Stimulated activated CD8-positive, alpha-beta memory T cell treated with anti-CD3 and anti-CD28 coated beads, Interleukin-4, amount 100 ng/mL, for 48 hours (primary cell): ENCODE measurements at regions not wholly inside any gene's neighbourhood (a gene's known extent, or its start where the extent isn't known, plus 50 kb on each side); places are given as distances from the start of the nearest gene placed in this dataset.
"Not testable (repeated sequence)": the region's sequence is repeated elsewhere in the genome, so short reads cannot be mapped to it uniquely, and the experiment has no call there.

Source experiments
- DNase-seq: peaks from one replicate; pipeline ENCODE4 v3.0.0-alpha.2; 2020

DNA sequence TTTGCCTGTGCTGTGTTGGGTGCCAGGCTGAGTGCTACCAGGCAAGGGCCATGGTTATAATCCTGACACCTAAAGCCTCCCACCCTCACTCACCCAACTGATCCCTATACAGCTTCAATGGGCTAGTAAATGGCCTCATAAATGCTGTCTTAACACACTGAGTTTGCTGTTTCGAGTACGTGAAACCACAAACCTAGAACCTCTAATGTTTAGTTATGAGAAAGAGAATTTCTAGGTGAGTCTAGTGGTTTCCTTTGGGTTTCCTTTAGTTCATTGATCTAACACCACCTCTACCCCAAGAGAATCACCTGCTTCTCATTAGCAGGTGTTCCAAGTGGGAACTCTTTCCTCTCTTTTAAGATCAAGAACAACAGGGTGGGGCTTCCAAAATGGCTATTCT is 172.0 kb downstream of the MC4R start:
- no peak for DNase-seq

DNA sequence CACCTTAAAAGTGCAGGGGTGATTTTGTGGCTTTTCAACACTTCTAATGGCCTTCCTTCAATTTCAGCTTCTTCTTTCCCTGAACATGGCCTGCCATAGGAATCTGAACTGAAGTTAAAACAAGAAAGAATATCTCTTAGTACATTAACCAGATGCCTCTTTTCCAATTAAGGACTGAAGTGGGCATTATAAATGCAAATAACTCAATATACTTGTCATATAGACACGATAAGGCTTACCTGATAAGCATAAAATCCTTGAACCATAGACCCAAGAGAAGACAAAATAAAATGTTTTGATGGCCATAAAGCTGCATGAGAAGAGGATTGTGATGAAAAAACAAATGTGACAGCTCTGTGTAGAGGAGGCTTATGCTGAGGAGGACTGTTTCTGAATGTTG is 173.1 kb downstream of the MC4R start:
- DNase-seq, result no peak

GRCh38 chr18:60197671-60198462 is 174.7 kb downstream of the MC4R start:
- no peak for DNase-seq

GRCh38 chr18:60196836-60197606 is 175.6 kb downstream of the MC4R start:
- no peak for DNase-seq

DNA sequence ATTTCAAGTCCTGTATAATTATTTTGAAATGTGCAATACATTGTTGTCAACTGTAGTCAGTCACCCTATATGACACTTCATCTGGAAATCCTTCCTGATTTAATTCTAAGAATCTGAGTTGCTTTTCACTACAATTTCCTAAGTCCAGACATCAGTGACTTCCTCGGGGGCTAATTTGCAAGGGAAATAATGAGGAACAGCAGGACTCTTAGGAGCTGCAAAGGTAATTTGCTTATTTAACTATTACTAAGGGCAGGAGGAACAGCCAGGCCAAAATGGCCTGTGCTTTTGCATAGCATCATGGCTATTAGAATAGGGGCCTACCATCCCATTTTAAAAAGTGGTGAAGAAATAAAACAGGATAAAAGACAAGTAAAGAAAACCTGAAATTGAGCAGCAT is 178.8 kb downstream of the MC4R start:
- DNase-seq, result no peak

- no peak for DNase-seq
These were observed 180.6 kb downstream of the MC4R start for GRCh38 chr18:60191926-60192325.

DNA sequence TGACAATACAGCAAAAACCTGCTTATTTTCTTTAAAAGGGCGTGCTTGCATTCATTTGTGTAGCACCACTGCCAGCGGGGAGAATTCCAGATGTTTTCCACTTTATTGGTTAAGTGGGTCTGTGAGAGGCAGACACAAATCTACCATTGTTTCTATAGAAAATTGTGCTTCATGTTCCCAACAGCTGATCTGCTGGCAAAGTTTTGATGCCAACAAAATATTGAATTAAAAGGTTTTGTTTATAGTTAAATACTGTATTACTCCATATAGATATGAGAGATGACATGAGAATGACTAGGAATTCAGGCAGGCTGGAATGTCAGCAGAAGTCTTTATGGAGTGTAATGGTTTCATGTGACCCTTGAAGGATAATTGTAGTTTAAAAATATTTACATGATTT is 182.7 kb downstream of the MC4R start:
- DNase-seq, result no peak

- no peak for DNase-seq
These were observed 183.6 kb downstream of the MC4R start for GRCh38 chr18:60188958-60189357.

DNA sequence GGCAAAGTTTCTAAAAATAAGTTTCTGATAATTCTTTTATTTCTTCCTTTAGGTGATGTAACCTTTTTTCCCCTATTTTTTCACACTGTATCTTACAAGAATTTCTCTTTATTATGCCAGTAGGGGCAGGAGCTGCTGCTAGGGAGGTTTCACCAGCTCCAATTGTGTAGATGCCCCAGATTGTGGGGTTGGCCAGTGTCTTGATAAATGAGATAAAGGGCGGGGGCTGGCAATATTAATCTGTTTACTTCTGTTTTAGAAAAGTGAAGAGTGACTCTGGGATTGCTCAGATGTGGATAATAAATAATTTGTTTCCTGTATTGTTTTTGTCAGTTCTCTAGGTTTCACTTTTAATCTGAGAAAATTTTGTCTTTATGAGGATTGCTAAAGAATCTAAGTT is 190.4 kb downstream of the MC4R start:
- DNase-seq, result no peak

DNA sequence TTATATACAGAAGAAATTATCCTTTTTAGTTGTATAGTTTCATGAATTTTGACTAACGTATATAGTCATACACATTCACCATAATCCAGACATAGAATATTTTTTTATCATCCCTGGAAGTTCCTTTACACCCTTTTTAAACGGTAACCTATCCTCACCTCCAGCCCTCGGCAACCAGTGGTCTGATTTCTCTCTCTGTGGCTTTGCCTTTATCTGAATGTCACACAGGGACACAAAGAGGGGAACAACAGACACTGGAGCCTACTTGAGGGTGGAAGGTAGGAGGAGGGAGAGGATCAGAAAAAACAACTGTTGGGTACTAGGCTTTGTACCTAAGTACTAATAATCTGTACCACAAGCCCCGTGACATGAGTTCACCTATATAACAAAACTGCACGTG is 191.9 kb downstream of the MC4R start:
- DNase-seq, result no peak

GRCh38 chr18:60178224-60178623 is 194.4 kb downstream of the MC4R start:
- DNase-seq, result not testable (repeated sequence)

GRCh38 chr18:60176259-60176658 is 196.3 kb downstream of the MC4R start:
- no peak for DNase-seq

- DNase-seq, result no peak
These were observed 197.7 kb downstream of the MC4R start for GRCh38 chr18:60174832-60175231.

- DNase-seq, result no peak
These were observed 200.5 kb downstream of the MC4R start for GRCh38 chr18:60172030-60172429.

GRCh38 chr18:60163622-60164021 is 209.0 kb downstream of the MC4R start:
- DNase-seq, result no peak

- DNase-seq, result no peak
These were observed 210.2 kb downstream of the MC4R start for GRCh38 chr18:60162388-60162787.

GRCh38 chr18:60157810-60158209 is 214.8 kb downstream of the MC4R start:
- DNase-seq, result no peak

DNA sequence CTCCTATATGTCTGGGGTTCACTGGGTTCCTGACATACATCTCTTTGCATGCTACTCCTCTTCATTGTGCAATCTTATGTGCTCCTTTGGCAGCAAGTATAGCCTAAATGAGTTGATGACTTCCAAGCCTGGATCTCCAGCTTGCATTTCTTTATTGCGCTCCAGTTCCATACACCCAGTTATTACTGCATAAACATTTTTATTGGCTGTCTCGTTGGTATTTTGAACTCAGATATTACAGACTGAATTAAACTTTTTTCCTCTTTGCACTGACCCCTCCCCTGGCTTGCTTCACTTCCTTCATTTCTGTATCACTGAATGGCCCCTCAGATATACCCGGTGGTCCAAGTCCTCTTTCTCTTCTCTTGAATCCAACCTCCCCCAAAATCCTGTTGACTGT is 219.2 kb downstream of the MC4R start:
- DNase-seq, result no peak

DNA sequence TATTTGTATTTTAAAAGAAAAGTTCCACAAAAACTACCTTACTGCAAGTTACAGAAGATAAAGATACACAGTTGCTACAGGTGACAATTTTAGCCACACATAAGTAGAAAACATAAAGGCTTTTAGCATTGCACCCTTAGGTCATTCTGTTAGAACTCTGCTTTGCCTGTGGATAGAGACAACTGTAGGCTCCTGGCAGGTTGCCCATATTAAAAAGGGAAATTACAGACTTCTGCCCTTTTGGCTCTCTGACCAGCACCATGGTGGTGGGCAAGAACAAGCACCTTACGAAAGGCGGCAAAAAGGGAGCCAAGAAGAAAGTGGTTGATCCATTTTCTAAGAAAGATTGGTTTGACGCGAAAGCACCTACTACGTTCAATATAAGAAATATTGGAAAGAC is 223.3 kb downstream of the MC4R start:
- DNase-seq, result no peak

GRCh38 chr18:60147323-60147722 is 225.3 kb downstream of the MC4R start:
- no peak for DNase-seq

DNA sequence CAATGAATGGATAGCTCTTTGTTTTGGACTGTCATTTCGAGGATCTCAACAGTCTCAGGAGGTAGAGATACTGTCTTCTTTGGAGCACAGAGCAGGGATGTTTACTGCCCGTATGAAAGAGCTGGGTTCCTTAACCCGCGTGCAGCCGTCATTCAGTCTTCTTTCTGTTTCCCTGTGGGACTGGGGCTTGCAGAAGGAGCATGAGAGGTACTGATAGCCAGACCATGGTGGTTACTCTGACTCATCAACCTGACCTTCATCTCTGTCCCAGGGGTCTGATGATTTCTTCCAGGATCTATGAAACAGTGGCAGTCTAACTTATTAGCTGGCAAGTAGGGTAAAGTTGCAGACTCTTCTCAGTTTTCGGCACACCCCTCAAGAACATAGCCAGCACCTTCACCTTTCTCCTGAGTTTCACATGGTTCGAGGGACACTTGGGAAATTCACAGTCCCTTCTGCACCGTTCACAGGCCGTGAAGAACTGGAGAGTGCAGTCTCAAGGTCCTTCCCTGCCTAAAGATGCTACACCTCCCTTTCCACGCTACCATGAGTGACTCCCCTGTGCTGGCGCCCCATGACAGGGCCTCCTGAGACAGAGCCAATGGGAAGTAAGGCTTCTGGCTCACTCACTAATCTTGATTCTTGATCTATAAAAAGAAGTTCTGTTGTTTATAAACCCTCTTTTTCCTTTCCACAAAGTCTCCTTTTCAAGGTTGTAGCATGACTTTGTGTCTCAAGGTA is 226.2 kb downstream of the MC4R start:
- no peak for DNase-seq

DNA sequence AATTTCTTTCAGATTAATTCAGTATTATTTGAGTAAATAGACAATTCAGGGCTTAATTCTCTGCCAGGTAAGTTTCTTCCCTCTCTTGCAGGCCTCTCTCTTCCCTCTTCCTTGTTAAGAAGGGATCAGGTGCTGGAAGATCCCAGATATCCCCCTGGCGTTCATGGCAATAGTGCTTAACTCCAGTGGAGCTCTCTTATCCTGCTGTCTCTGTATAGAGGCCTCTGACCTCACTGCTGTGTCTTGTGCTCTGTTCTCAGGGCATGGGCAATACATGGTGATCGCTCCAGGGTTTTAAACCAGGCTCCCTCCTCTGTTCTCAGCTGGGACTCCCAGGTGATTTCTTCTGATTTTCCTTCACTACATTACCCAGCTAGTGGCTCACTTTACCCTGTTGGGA is 226.8 kb downstream of the MC4R start:
- no peak for DNase-seq

GRCh38 chr18:60134806-60135205 is 235.0 kb downstream of the PMAIP1 start:
- no peak for DNase-seq

DNA sequence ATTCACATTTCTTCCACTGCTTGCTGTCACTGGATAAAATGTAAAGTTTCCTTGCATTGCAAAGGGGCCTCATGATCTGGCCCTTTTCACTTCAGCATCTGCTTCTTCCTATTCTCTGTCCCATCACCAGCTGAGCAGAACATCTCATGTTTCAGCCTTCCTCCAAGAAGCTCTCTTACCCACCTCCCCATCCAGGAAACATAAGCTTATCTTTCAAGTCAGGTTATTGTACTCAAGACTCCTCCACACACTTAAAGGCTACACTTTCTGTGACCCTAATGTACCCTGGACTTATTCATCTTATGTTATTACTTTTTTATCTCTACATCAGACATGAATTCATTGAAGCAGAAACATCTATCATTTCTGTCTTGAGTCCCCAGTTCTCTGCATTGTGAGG is 230.5 kb downstream of the PMAIP1 start:
- no peak for DNase-seq
